AG04449 (cell line): ENCODE measurements at regions not wholly inside any gene's neighbourhood (a gene's known extent, or its start where the extent isn't known, plus 50 kb on each side); places are given as distances from the start of the nearest gene placed in this dataset.

Source experiments
- CTCF ChIA-PET: fragments of 350-600 bp; formaldehyde crosslinking; extraction: SDS; loops from one replicate; lab custom pipeline; 2021; ENCODE audit warnings: antibody characterized with exemption; lab: Yijun Ruan, JAX
- POLR2A ChIA-PET: fragments of 400-600, 350-600 bp; formaldehyde crosslinking; extraction: SDS; loops from one replicate; lab custom pipeline; 2020; ENCODE audit warnings: antibody characterized with exemption, inconsistent platforms; lab: Yijun Ruan, JAX
- DNase-seq: peaks from one replicate; pipeline ENCODE4 v3.0.0-alpha.2; 2010; ENCODE audit warnings: low read depth, low spot score
- H3K4me3 ChIP-seq: 2 replicates; pipeline ENCODE4 v1.5.1; 2011; ENCODE audit warnings: low read depth, mild to moderate bottlenecking, control low read depth, low read length
- TF ChIP-seq, protein P1 (sequence below): IDR thresholded peaks from one replicate; pipeline ENCODE4 v1.5.1; 2011; ENCODE audit warnings: mild to moderate bottlenecking, moderate library complexity, low read length, control low read depth, inconsistent platforms; ENCODE audit not compliant: insufficient read depth; ENCODE audit errors: missing control alignments

GRCh38 chr10:81303656-81304055, 571.3 kb upstream of the NRG3 start:
- POLR2A ChIA-PET, result no interaction called here
- DNase-seq, result no peak
- CTCF ChIA-PET, result no interaction called here
- TF ChIP-seq, protein P1, sequence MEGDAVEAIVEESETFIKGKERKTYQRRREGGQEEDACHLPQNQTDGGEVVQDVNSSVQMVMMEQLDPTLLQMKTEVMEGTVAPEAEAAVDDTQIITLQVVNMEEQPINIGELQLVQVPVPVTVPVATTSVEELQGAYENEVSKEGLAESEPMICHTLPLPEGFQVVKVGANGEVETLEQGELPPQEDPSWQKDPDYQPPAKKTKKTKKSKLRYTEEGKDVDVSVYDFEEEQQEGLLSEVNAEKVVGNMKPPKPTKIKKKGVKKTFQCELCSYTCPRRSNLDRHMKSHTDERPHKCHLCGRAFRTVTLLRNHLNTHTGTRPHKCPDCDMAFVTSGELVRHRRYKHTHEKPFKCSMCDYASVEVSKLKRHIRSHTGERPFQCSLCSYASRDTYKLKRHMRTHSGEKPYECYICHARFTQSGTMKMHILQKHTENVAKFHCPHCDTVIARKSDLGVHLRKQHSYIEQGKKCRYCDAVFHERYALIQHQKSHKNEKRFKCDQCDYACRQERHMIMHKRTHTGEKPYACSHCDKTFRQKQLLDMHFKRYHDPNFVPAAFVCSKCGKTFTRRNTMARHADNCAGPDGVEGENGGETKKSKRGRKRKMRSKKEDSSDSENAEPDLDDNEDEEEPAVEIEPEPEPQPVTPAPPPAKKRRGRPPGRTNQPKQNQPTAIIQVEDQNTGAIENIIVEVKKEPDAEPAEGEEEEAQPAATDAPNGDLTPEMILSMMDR, result no peak
- H3K4me3 ChIP-seq, result no peak overlapping the region

GRCh38 chr10:81306971-81307782, 567.8 kb upstream of the NRG3 start:
- ChIA-PET POLR2A (no interaction called here), CTCF (no interaction called here)
- DNase-seq, result no peak
- TF ChIP-seq, protein P1, result no peak
- no peak overlapping the region for H3K4me3 ChIP-seq

GRCh38 chr10:81309041-81309552, 565.9 kb upstream of the NRG3 start:
- TF ChIP-seq, protein P1, result no peak
- POLR2A ChIA-PET, result no interaction called here
- DNase-seq, result no peak
- CTCF ChIA-PET, result no interaction called here
- no peak overlapping the region for H3K4me3 ChIP-seq

GRCh38 chr10:81314471-81314870, 560.5 kb upstream of the NRG3 start:
- ChIA-PET CTCF (no interaction called here), POLR2A (no interaction called here)
- TF ChIP-seq, protein P1, result no peak
- DNase-seq, result no peak
- H3K4me3 ChIP-seq, result no peak overlapping the region

DNA sequence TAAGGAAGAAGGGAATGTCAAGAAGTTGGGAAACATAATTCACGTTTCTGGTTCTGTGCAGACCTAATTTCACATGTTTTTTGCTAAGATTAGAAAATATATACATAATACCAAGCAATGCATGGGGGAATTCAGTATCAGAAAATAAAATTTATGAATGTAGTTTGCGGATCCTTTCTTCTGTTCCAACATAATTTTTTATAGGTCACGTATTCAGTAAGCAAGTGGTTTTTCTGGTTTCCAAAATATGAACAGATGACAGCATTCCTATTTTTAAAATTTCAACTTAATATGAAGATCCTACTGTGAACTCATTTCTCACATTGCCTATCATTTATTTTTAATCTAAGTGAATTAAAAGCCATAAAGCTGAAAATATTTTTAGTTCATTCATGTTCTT, 560.0 kb upstream of the NRG3 start:
- no peak for DNase-seq
- POLR2A ChIA-PET, result no interaction called here
- TF ChIP-seq, protein P1, result no peak
- H3K4me3 ChIP-seq, result no peak overlapping the region
- CTCF ChIA-PET, result no interaction called here

- no peak overlapping the region for H3K4me3 ChIP-seq
- TF ChIP-seq, protein P1, result no peak
- DNase-seq, result no peak
- ChIA-PET CTCF (no interaction called here), POLR2A (no interaction called here)
These were observed 527.0 kb upstream of the NRG3 start for GRCh38 chr10:81348003-81348402.
